Activated CD4-positive, alpha-beta memory T cell treated with anti-CD3 and anti-CD28 coated beads, Interleukin-2, amount 10 ng/mL, durations not matched to agents 7 days and 5 days (primary cell): ENCODE measurements at regions not wholly inside any gene's neighbourhood (a gene's known extent, or its start where the extent isn't known, plus 50 kb on each side); places are given as distances from the start of the nearest gene placed in this dataset.

Experiments
- CTCF ChIA-PET: fragments of 350-600 bp; sonication (Branson Sonifier 250); formaldehyde crosslinking; loops from one replicate; lab custom pipeline; 2021; ENCODE audit warnings: antibody characterized with exemption, inconsistent platforms; lab: Charles Lee
- POLR2A ChIA-PET: fragments of 350-600 bp; sonication (Branson Sonifier 250); formaldehyde crosslinking; loops from one replicate; lab custom pipeline; 2021; ENCODE audit warnings: antibody characterized with exemption; lab: Charles Lee
- DNase-seq: peaks from one replicate; pipeline ENCODE4 v3.0.0-alpha.2; 2020
- H3K27ac Mint-ChIP-seq: one replicate; pipeline ENCODE4 v1.8.0; 2021; ENCODE audit warnings: mild to moderate bottlenecking, mixed read lengths
- H3K27me3 Mint-ChIP-seq: one replicate; pipeline ENCODE4 v1.8.0; 2021; ENCODE audit warnings: mixed read lengths
- H3K36me3 Mint-ChIP-seq: one replicate; pipeline ENCODE4 v1.8.0; 2021; ENCODE audit warnings: low read depth, mixed read lengths
- H3K4me1 Mint-ChIP-seq: one replicate; pipeline ENCODE4 v1.8.0; 2021; ENCODE audit warnings: mixed read lengths
- H3K4me3 Mint-ChIP-seq: one replicate; pipeline ENCODE4 v1.8.0; 2021; ENCODE audit warnings: mild to moderate bottlenecking, mixed read lengths
- H3K9me3 Mint-ChIP-seq: one replicate; pipeline ENCODE4 v1.8.0; 2021; ENCODE audit warnings: mixed read lengths

- Mint-ChIP-seq H3K27me3 (no peaks in the 10 kb centered on the region), H3K27ac (no peak overlapping the region), H3K4me1 (no peaks in the 10 kb centered on the region), H3K36me3 (no peaks in the 10 kb centered on the region), H3K9me3 (no peaks in the 10 kb centered on the region), H3K4me3 (no peak overlapping the region)
- POLR2A ChIA-PET: no interaction called here
- no peak for DNase-seq
- CTCF ChIA-PET: no interaction called here
Measured at GRCh38 chr1:224565611-224566406, 50.3 kb upstream of the CNIH3 start.
